Activated CD4-positive, alpha-beta T cell treated with anti-CD3 and anti-CD28 coated beads, Interleukin-2, Interleukin-4, amounts not matched to agents 100 ng/mL and 50 ng/mL, durations not matched to agents 16 hours and 8 hours (primary cell): ENCODE measurements at regions not wholly inside any gene's neighbourhood (a gene's known extent, or its start where the extent isn't known, plus 50 kb on each side); places are given as distances from the start of the nearest gene placed in this dataset.
"Not testable (repeated sequence)": the region's sequence is repeated elsewhere in the genome, so short reads cannot be mapped to it uniquely, and the experiment has no call there.

Experiments
- DNase-seq: peaks from one replicate; pipeline ENCODE4 v3.0.0-alpha.2; 2020; ENCODE audit warnings: low spot score

- DNase-seq = no peak
These were observed 75.1 kb upstream of the PRKG1 start for GRCh38 chr10:50999163-50999562.

- DNase-seq = no peak
These were observed 74.1 kb upstream of the PRKG1 start for GRCh38 chr10:51000164-51000563.

DNA sequence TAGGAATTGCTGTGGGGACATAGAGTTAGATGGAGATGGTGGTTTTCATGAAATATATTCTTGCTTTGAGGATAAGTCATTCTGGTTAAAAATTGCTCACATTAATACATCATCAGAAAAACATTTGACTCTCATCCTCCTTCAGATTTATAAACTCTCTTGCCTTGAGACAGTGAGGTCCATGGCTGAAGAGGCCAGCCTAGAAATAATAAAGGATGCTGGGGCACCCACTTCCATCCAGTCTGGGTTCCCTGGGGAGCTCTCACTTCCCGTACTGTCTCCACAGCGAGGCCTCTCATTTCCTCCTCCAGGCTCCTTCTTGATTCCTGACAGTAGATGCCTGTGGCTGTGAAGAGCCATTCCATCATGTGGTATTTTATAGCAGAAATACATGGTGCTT, 73.3 kb upstream of the PRKG1 start:
- DNase-seq = no peak

DNA sequence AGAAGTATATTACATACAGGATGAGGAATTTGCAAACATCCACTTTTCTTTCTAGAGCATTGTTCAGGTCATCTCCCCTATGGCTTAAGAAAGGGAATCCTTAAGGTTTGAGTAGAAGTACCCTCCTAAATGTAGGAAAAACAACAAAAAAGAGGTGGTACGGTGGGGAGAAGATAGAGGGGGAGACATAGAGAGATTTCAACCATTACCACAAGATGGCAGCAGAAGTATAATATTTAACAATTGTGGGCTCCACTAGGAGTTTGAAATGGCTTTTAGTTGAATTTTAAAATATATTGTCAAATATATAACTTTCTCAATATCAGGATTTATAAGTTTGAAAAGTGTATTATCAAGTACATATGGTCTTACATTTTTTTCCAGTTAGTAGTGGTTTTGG, 72.7 kb upstream of the PRKG1 start:
- DNase-seq = no peak

- no peak for DNase-seq
These were observed 71.8 kb upstream of the PRKG1 start for GRCh38 chr10:51002469-51002868.

GRCh38 chr10:51004776-51005175, 69.5 kb upstream of the PRKG1 start:
- DNase-seq = no peak

- no peak for DNase-seq
These were observed 68.7 kb upstream of the PRKG1 start for GRCh38 chr10:51005551-51005950.

GRCh38 chr10:51006686-51007085, 67.6 kb upstream of the PRKG1 start:
- DNase-seq = no peak

DNA sequence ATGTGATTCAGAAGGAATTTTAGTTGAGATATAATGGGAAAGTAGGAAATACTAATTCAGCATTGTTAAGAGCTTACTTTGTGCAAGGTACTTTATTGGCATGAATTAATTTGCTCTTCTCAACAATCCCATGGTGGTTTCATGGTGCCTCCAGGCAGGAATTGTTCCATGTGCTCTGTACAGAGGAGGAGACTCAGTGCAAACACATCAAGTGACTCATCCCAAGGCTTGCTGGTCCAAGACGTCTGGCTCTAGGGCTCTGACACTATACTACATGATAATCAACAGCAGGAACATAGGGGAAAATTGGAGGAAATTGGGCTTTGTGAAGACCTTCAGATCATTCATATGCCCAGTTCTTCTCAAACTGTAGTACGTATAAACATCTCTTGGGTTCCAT, 66.5 kb upstream of the PRKG1 start:
- DNase-seq = no peak

DNA sequence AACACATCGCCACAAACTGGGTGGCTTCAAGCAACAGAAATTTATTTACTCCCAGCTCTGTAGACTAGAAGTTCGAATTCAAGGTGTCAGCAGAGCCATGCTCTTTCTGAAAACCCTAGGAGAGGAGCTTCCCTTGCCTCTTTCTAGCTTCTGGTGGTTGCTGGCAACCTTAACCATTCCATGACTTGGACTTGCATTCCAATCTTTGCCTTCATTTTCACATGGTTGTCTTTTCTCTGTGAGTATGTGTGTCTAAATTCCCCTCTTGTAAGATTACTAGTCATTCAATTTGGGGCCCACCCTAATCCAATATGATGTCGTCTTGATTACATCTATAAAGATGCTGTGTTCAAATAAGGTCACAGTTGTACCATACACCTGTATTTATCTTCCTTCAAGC, 65.9 kb upstream of the PRKG1 start:
- no peak for DNase-seq

DNA sequence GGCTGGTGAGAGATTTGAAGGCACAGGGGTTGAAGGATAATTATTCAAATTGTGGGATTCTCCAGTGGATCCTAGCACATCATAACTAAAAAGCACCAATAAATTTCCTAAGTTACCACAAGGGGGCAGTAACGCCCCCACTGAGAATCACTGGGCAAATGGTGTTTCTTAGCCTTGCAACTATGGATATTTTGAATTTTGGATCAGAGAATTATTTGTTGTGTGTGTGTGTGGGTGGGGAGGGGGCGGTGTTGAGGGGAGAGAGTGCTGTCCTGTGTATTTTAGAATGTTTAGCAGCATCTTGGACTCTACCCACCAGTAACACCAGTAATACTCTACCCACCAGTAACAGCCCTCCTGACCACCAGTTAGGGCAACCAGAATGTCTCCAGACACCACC, 63.3 kb upstream of the PRKG1 start:
- DNase-seq = peak; percentile 24

GRCh38 chr10:51012073-51012472, 62.2 kb upstream of the PRKG1 start:
- no peak for DNase-seq

- DNase-seq = no peak
These were observed 59.5 kb upstream of the PRKG1 start for GRCh38 chr10:51014680-51015389.

- DNase-seq = not testable (repeated sequence)
These were observed 58.9 kb upstream of the PRKG1 start for GRCh38 chr10:51015390-51015754.

- no peak for DNase-seq
These were observed 54.1 kb upstream of the PRKG1 start for GRCh38 chr10:51020200-51020599.

- DNase-seq = no peak
These were observed 51.2 kb upstream of the PRKG1 start for GRCh38 chr10:51022933-51023585.

- DNase-seq = no peak
These were observed 50.7 kb upstream of the PRKG1 start for GRCh38 chr10:51023636-51024035.
